Lower leg skin (tissue), 4 donors: ENCODE measurements at regions not wholly inside any gene's neighbourhood (a gene's known extent, or its start where the extent isn't known, plus 50 kb on each side); places are given as distances from the start of the nearest gene placed in this dataset.

Experiments used
- DNase-seq, 2 donors: peaks; one replicate each; pipeline ENCODE4 v3.0.0-alpha.2; 2019; ENCODE audit warnings: low spot score in 2 of 2
- H3K4me3 ChIP-seq: fragments of 200-600 bp; sonication (generic); 2 replicates; pipeline ENCODE4 v1.5.1; 2017; ENCODE audit warnings: mild to moderate bottlenecking, low read depth; ENCODE audit not compliant: poor library complexity, severe bottlenecking
- CTCF ChIP-seq, 3 donors: fragments of 450-650 bp; IDR thresholded peaks; one replicate each; pipeline ENCODE4 v1.5.1; 2016; ENCODE audit warnings: antibody characterized with exemption in 3 of 3, mild to moderate bottlenecking in 3 of 3, moderate library complexity in 2 of 3
- POLR2A ChIP-seq, 2 donors: fragments of 450-650 bp; IDR thresholded peaks; one replicate each; pipeline ENCODE4 v1.6.1; 2016 to 2017; ENCODE audit warnings: antibody characterized with exemption in 2 of 2, mild to moderate bottlenecking in 1 of 2, moderate library complexity in 1 of 2
- WGBS, 2 donors: methylation state at CpG; one replicate each; pipeline ENCODE4 v1.1.5; 2018; 5-methylcytosine and 5-hydroxymethylcytosine counted together
- intact Hi-C: fragments of 100-400 bp; cut with DNase I; formaldehyde crosslinking; loops from one replicate; pipeline ENCODE4 v1.15.0; 2023; ENCODE audit warnings: low total_unique reads

- DNase-seq = no peak
- WGBS, 2 donors = 75 to 80% methylated on average over 9 of the region's 9 CpGs
Observed at GRCh38 chr19:56934438-56935090, 94.0 kb upstream of the PEG3 start.

GRCh38 chr19:56939951-56940350 lies 99.4 kb upstream of the PEG3 start:
- 88 to 89% methylated on average over 11 of the region's 11 CpGs for WGBS, 2 donors
- no peak overlapping the region for H3K4me3 ChIP-seq
- intact Hi-C loops = no loop called here
- TF ChIP-seq CTCF (IDR thresholded peaks at IDR 0.05) (no peak), POLR2A (IDR thresholded peaks at IDR 0.05) (no peak)
- no peak for DNase-seq

More at GRCh38 chr19:56934438-56935090, 94.0 kb upstream of the PEG3 start:
- no peak overlapping the region for H3K4me3 ChIP-seq
- intact Hi-C loops = no loop called here
- no peak for TF ChIP-seq POLR2A (IDR thresholded peaks at IDR 0.05)
- TF ChIP-seq CTCF (IDR thresholded peaks at IDR 0.05) = no peak

- peak in 1 of 2 donors; percentile 87 for DNase-seq
- TF ChIP-seq CTCF (IDR thresholded peaks at IDR 0.05) (no peak), POLR2A (IDR thresholded peaks at IDR 0.05) (no peak)
- no peak overlapping the region for H3K4me3 ChIP-seq
- WGBS, 2 donors = 34 to 57% methylated on average over 17 of the region's 17 CpGs
- intact Hi-C loops = no loop called here
Observed at GRCh38 chr19:56942756-56943155, 102.2 kb upstream of the PEG3 start.

- WGBS, 2 donors = 30 to 31% methylated on average over 6 of the region's 6 CpGs
- intact Hi-C loops = no loop called here
- DNase-seq = no peak
- TF ChIP-seq CTCF (IDR thresholded peaks at IDR 0.05) (no peak), POLR2A (IDR thresholded peaks at IDR 0.05) (no peak)
- no peak overlapping the region for H3K4me3 ChIP-seq
Observed at GRCh38 chr19:56946159-56946558, 105.6 kb upstream of the PEG3 start.

GRCh38 chr19:56947206-56947605 lies 106.7 kb upstream of the PEG3 start:
- intact Hi-C loops = no loop called here
- no peak overlapping the region for H3K4me3 ChIP-seq
- DNase-seq = no peak
- 67 to 70% methylated on average over 7 of the region's 7 CpGs for WGBS, 2 donors
- no peak for TF ChIP-seq POLR2A (IDR thresholded peaks at IDR 0.05)
- TF ChIP-seq CTCF (IDR thresholded peaks at IDR 0.05) = no peak

- H3K4me3 ChIP-seq = no peak overlapping the region
- intact Hi-C loops = no loop called here
- no peak for DNase-seq
- 72 to 82% methylated on average over 9 of the region's 9 CpGs for WGBS, 2 donors
- TF ChIP-seq CTCF (IDR thresholded peaks at IDR 0.05) = no peak
- no peak for TF ChIP-seq POLR2A (IDR thresholded peaks at IDR 0.05)
Observed at GRCh38 chr19:56949626-56950025, 109.1 kb upstream of the PEG3 start.
